ENCODE measurements at regions not wholly inside any gene's neighbourhood (a gene's known extent, or its start where the extent isn't known, plus 50 kb on each side); places are given as distances from the start of the nearest gene placed in this dataset.

GRCh38 chr9:23596913-23597634 lies 229.0 kb downstream of the ELAVL2 start:
- TF ChIP-seq CTCF (conservative IDR thresholded peaks at IDR 0.05; ENCODE audit: low read depth, low read length) = no peak
- H3K4me3 ChIP-seq (ENCODE audit: low read length) = no peak overlapping the region
- no peak for DNase-seq (ENCODE audit: low read depth)

GRCh38 chr9:23598994-23599393 lies 227.0 kb downstream of the ELAVL2 start:
- no peak overlapping the region for H3K4me3 ChIP-seq (ENCODE audit: low read length)
- no peak for TF ChIP-seq CTCF (conservative IDR thresholded peaks at IDR 0.05; ENCODE audit: low read depth, low read length)
- DNase-seq (ENCODE audit: low read depth) = no peak

- DNase-seq (ENCODE audit: low read depth) = no peak
- no peak for TF ChIP-seq CTCF (conservative IDR thresholded peaks at IDR 0.05; ENCODE audit: low read depth, low read length)
- no peak overlapping the region for H3K4me3 ChIP-seq (ENCODE audit: low read length)
These were observed 222.7 kb downstream of the ELAVL2 start for GRCh38 chr9:23603311-23603710.

GRCh38 chr9:23606107-23606506 lies 219.9 kb downstream of the ELAVL2 start:
- DNase-seq (ENCODE audit: low read depth) = no peak
- TF ChIP-seq CTCF (conservative IDR thresholded peaks at IDR 0.05; ENCODE audit: low read depth, low read length) = no peak
- no peak overlapping the region for H3K4me3 ChIP-seq (ENCODE audit: low read length)

- TF ChIP-seq CTCF (conservative IDR thresholded peaks at IDR 0.05; ENCODE audit: low read depth, low read length) = no peak
- no peak for DNase-seq (ENCODE audit: low read depth)
- H3K4me3 ChIP-seq (ENCODE audit: low read length) = no peak overlapping the region
These were observed 217.6 kb downstream of the ELAVL2 start for GRCh38 chr9:23608456-23608855.

GRCh38 chr9:23611869-23612268 lies 214.2 kb downstream of the ELAVL2 start:
- no peak for DNase-seq (ENCODE audit: low read depth)
- H3K4me3 ChIP-seq (ENCODE audit: low read length) = no peak overlapping the region
- no peak for TF ChIP-seq CTCF (conservative IDR thresholded peaks at IDR 0.05; ENCODE audit: low read depth, low read length)

GRCh38 chr9:23615569-23615968 lies 210.5 kb downstream of the ELAVL2 start:
- no peak for DNase-seq (ENCODE audit: low read depth)
- no peak for TF ChIP-seq CTCF (conservative IDR thresholded peaks at IDR 0.05; ENCODE audit: low read depth, low read length)
- H3K4me3 ChIP-seq (ENCODE audit: low read length) = no peak overlapping the region

All from retinal pigment epithelial cell (primary cell).